C4-2B (cell line): ENCODE measurements at regions not wholly inside any gene's neighbourhood (a gene's known extent, or its start where the extent isn't known, plus 50 kb on each side); places are given as distances from the start of the nearest gene placed in this dataset.

Source experiments
- H3K27ac ChIP-seq: fragments of 450-650 bp; 2 replicates; pipeline ENCODE4 v1.5.1; 2017
- ZFX ChIP-seq: fragments of 450-650 bp; IDR thresholded peaks from 2 replicates; pipeline ENCODE4 v1.6.1; 2017
- TF ChIP-seq, protein P1 (sequence below): fragments of 450-650 bp; conservative IDR thresholded peaks from 2 replicates; pipeline ENCODE4 v1.5.1; 2017; ENCODE audit warnings: mild to moderate bottlenecking

DNA sequence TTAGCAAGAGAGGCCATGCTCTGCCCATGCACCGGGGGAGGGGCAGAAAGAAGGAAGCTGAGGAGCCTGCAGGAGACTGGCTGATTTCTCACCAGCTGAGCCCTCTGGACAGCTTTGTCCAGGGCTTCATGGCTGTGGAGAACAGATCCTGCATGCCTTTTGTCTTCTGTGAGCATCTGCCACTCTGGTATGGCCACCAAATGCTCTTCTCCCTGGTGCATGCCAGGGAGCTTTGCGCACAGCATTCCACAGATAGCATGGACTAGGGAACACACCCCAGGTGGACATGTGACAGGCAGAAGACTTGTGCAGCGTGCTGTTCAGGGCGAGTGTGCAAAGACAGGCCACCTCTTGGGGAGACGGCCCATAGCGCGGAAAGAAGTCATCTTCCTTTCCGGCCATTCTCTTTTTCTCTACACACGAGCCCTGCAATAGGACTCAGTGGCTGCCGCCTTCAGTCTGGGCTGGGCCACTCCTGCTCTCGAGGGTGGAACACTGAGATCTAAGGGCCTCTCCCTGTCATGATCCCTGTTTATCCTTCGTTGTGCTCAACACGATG lies 56.7 kb downstream of the GADD45G start:
- peak overlapping the region; percentile 89 for H3K27ac ChIP-seq
- TF ChIP-seq, protein P1, sequence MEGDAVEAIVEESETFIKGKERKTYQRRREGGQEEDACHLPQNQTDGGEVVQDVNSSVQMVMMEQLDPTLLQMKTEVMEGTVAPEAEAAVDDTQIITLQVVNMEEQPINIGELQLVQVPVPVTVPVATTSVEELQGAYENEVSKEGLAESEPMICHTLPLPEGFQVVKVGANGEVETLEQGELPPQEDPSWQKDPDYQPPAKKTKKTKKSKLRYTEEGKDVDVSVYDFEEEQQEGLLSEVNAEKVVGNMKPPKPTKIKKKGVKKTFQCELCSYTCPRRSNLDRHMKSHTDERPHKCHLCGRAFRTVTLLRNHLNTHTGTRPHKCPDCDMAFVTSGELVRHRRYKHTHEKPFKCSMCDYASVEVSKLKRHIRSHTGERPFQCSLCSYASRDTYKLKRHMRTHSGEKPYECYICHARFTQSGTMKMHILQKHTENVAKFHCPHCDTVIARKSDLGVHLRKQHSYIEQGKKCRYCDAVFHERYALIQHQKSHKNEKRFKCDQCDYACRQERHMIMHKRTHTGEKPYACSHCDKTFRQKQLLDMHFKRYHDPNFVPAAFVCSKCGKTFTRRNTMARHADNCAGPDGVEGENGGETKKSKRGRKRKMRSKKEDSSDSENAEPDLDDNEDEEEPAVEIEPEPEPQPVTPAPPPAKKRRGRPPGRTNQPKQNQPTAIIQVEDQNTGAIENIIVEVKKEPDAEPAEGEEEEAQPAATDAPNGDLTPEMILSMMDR: no peak

- TF ChIP-seq, protein P1: no peak
- TF ChIP-seq ZFX: no peak
- peak overlapping the region; percentile 89 for H3K27ac ChIP-seq
Measured at GRCh38 chr9:89661956-89662717, 57.3 kb downstream of the GADD45G start.

DNA sequence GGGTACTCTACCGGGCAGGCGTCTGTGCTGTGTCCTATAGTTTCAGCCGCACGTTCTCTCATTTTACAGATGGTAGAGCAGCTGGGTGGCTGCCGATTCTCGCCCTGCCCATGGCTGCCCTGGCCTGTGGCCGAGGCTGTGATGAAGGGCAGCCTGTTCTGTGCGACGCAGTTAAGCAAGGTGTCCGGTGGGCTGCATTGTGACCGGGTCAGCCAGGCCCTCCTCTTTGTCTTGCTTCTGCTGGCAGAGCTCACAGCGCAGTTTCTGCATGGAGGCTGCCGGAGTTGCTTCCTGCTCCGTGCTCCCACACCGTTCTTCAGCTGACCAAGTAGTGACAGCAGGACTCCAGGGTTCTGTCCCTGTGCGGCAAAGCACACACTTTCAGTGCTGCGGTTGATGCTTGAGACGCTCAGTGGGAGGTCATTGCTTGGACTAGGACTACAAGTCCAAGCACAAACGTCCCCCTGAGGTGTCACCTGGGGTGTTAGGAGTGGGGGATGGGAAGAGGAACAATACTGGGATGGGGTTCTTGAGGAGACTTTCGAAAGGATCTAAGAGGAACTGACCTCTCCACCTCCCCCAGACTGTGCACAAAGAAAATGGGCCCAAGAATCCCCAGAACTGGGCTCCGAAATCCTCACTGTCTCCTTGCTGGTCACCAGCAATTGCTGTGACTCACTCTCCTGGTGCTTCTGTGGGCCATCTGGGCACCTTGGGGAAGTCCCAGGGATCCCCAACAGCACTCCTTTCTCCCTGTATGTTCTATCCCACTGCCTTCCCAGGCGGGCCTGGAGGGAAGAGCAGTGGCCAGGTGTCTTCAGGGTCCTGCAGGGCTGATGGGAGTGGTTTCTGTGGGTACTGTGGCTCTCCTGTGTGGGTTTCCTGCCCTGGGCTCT lies 58.2 kb downstream of the GADD45G start:
- TF ChIP-seq ZFX: no peak
- TF ChIP-seq, protein P1: no peak
- H3K27ac ChIP-seq: peak overlapping the region; percentile 89

GRCh38 chr9:89663614-89663970 lies 58.8 kb downstream of the GADD45G start:
- peak overlapping the region; percentile 89 for H3K27ac ChIP-seq
- TF ChIP-seq ZFX: no peak
- TF ChIP-seq, protein P1: no peak

GRCh38 chr9:89664010-89664409 lies 59.2 kb downstream of the GADD45G start:
- peak overlapping the region; percentile 89 for H3K27ac ChIP-seq

DNA sequence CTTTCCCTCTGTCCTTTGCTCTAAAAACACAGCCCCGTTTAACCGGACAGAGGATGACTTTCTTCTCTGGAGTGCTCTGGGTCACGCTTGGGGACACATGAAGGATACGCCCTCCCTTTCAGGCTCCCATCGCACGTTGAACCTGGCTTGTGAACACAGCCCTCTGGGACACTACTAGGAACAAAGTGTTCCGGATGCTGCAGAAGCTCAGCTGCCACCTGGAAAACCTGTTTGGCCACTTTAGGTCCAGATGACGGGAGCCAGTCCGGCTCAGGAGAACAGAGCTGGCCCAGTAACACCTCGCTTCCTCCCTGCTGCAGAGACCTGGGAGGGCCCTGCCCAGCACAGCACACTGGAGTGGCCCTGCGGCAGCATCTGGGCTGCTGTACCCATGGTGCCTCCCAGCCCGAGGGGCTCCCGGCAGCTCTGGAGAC lies 60.1 kb downstream of the GADD45G start:
- H3K27ac ChIP-seq: peak overlapping the region; percentile 89
- TF ChIP-seq, protein P1: no peak
- no peak for TF ChIP-seq ZFX

More at GRCh38 chr9:89664010-89664409, 59.2 kb downstream of the GADD45G start:
- TF ChIP-seq ZFX: no peak
- TF ChIP-seq, protein P1: no peak
